Right hindlimb (tissue), 1 donor: ENCODE measurements at regions not wholly inside any gene's neighbourhood (a gene's known extent, or its start where the extent isn't known, plus 50 kb on each side); places are given as distances from the start of the nearest gene placed in this dataset.
"Not testable (repeated sequence)": the region's sequence is repeated elsewhere in the genome, so short reads cannot be mapped to it uniquely, and the experiment has no call there.

Experiments
- DNase-seq: peaks from one replicate; pipeline ENCODE4 v3.0.0-alpha.2; 2018

GRCh38 chr20:16801919-16802651 lies 53.9 kb downstream of the OTOR start:
- peak; percentile 65 for DNase-seq

- DNase-seq, result no peak
Measured at GRCh38 chr20:16802652-16802935, 54.4 kb downstream of the OTOR start.

GRCh38 chr20:16803965-16804792 lies 56.0 kb downstream of the OTOR start:
- DNase-seq, result peak; percentile 67

DNA sequence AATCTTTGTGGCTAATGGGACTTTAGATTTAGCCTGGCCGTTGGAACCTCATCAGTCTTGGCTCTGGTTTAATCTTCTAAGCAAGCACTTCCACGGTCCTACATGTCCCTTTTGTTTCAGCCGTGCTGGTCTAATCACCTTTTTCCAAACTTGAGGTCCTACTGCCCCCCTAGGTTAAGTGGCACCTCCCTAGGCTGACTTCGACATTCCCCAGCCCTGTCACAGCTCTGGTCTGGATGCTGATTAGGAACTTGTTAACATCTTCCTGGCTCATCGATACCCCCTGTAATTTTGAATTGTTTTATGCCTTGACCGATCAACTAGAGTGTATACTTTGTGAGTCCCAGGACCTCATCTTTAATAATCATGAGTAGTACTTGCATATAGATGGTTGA lies 56.6 kb downstream of the OTOR start:
- no peak for DNase-seq

- DNase-seq, result no peak
Measured at GRCh38 chr20:16806061-16806460, 57.9 kb downstream of the OTOR start.

- no peak for DNase-seq
Measured at GRCh38 chr20:16806886-16807285, 58.7 kb downstream of the OTOR start.

- DNase-seq, result no peak
Measured at GRCh38 chr20:16808796-16809195, 60.6 kb downstream of the OTOR start.

- DNase-seq, result no peak
Measured at GRCh38 chr20:16810216-16810615, 62.1 kb downstream of the OTOR start.

GRCh38 chr20:16816192-16816591 lies 68.0 kb downstream of the OTOR start:
- no peak for DNase-seq

DNA sequence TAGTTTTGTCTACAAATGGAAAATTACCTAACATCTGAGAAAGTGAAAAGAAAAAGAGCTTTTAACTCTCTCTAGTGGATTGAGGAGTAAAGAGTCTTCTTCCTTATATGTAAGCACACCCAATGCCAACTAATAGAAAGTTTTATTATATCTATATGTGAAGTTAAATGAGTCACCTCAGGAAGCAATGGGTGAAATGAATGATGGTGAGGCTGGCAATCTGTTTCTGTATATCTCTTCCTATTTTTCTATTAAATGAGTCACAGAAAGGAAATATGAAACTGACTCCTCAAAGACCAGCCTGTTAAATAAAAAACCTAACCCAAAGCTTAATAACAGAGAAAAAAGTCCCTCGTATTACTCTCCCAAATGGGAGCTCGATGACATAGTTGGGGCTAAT lies 71.3 kb downstream of the OTOR start:
- DNase-seq, result no peak

DNA sequence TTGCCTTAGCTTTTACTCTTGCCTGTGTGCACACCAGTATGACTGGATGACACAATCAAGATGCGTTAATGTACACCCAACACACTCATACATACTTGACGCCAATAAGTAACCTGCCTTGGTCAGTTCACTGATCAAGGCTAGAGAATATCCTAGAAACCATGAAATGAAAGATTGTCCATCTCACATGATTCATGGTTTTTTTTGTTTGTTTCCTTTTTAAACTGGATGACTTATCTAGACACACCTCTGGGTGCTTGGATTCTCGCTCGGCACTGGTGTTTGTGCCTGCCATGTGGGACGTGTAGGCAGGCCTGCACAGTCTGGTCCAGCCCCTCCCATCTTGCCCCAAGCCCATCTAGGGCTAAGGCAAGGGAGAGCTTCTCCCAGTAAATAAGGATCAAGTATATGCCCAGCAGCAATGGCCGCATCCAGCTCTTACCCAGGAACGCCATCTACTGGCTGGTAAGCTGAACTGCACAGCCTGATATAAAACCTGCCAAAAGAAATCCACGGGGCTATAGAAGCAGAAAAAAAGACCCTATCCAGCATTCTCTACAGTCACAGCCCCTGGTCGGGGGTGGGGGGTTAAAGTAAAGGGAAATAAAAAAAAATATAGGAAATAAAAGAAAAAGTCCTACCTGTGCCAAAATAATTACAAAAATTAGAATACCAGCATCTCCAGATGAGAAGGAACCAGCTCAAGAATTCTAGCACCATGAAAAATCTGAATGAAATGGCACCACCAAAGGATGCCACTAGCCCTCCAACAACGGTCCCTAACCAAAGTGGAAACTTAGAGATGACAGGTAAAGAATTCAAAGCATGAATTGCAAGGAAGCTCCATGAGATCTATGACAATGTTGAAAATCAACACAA lies 73.3 kb downstream of the OTOR start:
- no peak for DNase-seq

- DNase-seq, result no peak
Measured at GRCh38 chr20:16824664-16825063, 76.5 kb downstream of the OTOR start.

GRCh38 chr20:16828666-16829305 lies 80.6 kb downstream of the OTOR start:
- DNase-seq, result no peak

- DNase-seq, result not testable (repeated sequence)
Measured at GRCh38 chr20:16835690-16836089, 87.5 kb downstream of the OTOR start.

DNA sequence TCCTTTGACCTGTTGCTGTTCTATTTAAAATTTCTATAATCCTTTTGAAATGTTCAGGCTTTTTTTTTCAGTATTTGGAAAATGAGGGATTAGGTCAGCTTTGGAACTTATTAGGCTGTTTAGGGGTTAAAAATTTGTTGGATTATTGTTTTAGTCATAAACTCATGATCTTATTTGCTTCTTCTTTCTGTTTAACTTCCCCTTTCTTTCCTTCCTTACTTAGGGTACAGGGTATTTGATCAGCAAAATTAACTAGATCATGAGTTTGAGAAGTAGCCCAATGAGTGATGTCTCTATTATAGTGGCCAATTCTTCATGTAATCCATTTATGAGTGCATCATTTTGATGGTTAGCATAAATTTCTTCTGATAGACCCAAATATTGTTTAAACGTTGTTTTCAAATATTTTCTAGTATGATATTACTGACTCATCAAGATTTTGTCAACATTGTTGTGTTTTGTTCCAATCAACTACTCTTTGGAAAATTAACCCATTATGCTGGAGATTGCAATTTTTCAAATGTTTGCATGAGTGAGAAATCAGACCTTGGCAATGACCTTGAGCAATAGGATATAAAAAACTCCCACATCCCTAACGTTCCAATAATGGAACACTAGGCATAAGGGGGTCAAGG lies 94.4 kb downstream of the OTOR start:
- no peak for DNase-seq

DNA sequence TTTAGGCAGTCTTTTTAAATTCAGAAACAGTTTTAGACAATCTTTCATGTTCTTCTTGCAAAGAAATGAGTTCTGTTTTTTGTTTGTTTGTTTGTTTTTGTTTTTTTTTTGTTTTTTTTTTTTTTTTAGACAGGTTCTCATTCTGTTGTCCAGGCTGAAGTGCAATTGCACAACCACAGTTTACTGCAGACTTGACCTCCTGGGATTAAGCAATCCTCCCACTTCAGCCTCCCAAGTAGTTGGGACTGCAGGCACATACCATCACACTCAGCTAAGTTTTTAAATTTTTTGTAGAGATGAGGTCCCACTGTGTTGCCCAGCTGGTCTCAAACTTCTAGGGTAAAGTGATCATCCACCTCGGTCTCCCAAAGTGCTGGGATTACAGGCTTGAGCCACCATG lies 96.2 kb downstream of the OTOR start:
- DNase-seq, result no peak

DNA sequence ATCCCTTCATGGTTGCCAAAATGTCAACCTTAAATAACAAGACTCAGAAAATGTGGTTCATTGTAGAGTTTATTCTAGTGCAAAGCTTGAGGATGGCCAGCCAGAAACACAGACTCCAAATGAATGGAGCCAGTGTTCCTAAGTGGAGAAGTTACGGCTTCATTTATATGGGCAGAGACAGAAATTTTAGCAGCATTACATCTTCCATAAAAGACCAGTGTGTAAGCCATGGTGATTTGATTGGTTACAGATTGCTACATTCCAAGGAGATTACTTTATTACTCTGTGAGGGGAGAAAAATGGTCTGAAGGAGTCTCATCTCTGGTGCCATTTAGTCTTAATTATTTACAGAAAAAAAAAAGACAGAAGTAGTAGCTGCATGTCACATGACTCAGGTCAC lies 97.8 kb downstream of the OTOR start:
- DNase-seq, result no peak

GRCh38 chr20:16848061-16848460 lies 99.9 kb downstream of the OTOR start:
- DNase-seq, result no peak

GRCh38 chr20:16848526-16848925 lies 100.4 kb downstream of the OTOR start:
- DNase-seq, result no peak

GRCh38 chr20:16860914-16861313 lies 112.8 kb downstream of the OTOR start:
- no peak for DNase-seq

DNA sequence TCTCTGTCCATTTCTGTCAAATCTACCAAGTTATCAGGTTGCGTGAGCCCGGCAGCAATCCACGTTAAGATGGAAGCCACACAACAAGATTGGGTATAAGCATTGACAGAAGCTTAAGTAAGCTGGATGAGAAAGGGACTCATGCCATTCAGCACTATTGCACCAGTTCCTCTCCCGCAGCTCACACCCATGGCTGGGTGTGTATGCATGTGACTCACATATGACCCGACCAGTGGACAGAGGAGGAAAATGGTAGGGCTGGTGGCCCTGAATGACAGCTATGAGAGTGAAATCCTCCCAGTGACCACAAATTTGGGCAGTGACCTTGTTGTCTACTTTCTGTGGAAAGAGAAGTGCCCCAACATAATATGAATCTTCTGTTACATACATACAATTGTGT lies 113.5 kb downstream of the OTOR start:
- DNase-seq, result no peak

DNA sequence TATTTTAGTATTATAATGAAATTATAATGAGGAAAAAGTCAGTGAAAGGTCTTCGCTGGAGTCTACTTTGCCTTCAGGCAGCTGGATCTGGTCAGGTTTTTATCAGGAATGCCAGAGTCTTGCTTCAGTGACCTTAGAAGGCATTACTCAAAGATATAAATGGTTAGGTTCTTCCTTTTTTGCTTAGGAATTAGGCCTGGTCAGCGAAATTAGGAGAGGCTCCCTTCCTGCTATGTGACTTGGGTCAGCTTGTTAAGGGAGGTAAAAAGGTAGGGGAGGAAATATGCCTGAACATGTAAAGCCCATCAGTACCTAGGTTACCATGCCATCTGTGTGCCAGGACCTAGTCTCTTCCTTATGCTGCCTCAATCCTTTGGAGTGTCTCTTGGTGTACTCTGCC lies 115.1 kb downstream of the OTOR start:
- no peak for DNase-seq

DNA sequence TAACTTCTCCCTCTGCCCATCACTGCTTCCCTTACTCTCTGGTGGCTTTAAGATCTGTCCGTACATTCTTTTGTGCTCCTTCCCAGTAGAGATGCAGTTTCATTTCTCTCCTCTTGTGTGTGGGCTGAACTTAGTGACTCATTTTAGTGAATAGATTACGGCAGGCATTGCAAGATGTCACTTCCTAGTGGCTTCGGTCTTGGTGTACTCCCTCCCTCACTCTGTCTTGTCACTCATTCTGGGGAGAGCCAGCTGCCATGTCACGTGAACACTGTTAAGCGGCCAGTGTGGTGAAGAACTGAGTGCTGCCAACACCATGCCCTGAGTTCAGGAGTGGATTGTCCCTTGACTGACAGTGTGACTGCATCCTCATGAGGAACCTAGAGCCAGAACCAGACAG lies 115.9 kb downstream of the OTOR start:
- DNase-seq, result no peak
